ENCODE measurements at regions not wholly inside any gene's neighbourhood (a gene's known extent, or its start where the extent isn't known, plus 50 kb on each side); places are given as distances from the start of the nearest gene placed in this dataset.
"Not testable (repeated sequence)": the region's sequence is repeated elsewhere in the genome, so short reads cannot be mapped to it uniquely, and the experiment has no call there.

- no peak for DNase-seq (ENCODE audit: low read depth in 4 of 4, low spot score in 3 of 4)
These were observed 82.3 kb upstream of the PPARGC1A start for GRCh38 chr4:23972187-23972586.

- peak in 2 of 4 donors; percentile 8 to 14 for DNase-seq (ENCODE audit: low read depth in 4 of 4, low spot score in 3 of 4)
These were observed 80.5 kb upstream of the PPARGC1A start for GRCh38 chr4:23970201-23970850.

- no peak for DNase-seq (ENCODE audit: low read depth in 4 of 4, low spot score in 3 of 4)
These were observed 79.8 kb upstream of the PPARGC1A start for GRCh38 chr4:23969635-23970145.

GRCh38 chr4:23967281-23967680, 77.4 kb upstream of the PPARGC1A start:
- no peak for DNase-seq (ENCODE audit: low read depth in 4 of 4, low spot score in 3 of 4)

- DNase-seq (ENCODE audit: low read depth in 4 of 4, low spot score in 3 of 4), result no peak
These were observed 76.9 kb upstream of the PPARGC1A start for GRCh38 chr4:23966725-23967124.

GRCh38 chr4:23962462-23962861, 72.6 kb upstream of the PPARGC1A start:
- DNase-seq (ENCODE audit: low read depth in 4 of 4, low spot score in 3 of 4), result no peak

- not testable (repeated sequence) for DNase-seq (ENCODE audit: low read depth in 4 of 4, low spot score in 3 of 4)
These were observed 71.5 kb upstream of the PPARGC1A start for GRCh38 chr4:23961395-23961794.

- no peak for DNase-seq (ENCODE audit: low read depth in 4 of 4, low spot score in 3 of 4)
These were observed 69.7 kb upstream of the PPARGC1A start for GRCh38 chr4:23959396-23960148.

GRCh38 chr4:23958749-23959148, 68.9 kb upstream of the PPARGC1A start:
- no peak for DNase-seq (ENCODE audit: low read depth in 4 of 4, low spot score in 3 of 4)

- no peak for DNase-seq (ENCODE audit: low read depth in 4 of 4, low spot score in 3 of 4)
These were observed 67.6 kb upstream of the PPARGC1A start for GRCh38 chr4:23957465-23957864.

GRCh38 chr4:23956601-23957364, 66.9 kb upstream of the PPARGC1A start:
- DNase-seq (ENCODE audit: low read depth in 4 of 4, low spot score in 3 of 4), result no peak

GRCh38 chr4:23952258-23952657, 62.4 kb upstream of the PPARGC1A start:
- no peak for DNase-seq (ENCODE audit: low read depth in 4 of 4, low spot score in 3 of 4)

- no peak for DNase-seq (ENCODE audit: low read depth in 4 of 4, low spot score in 3 of 4)
These were observed 58.0 kb upstream of the PPARGC1A start for GRCh38 chr4:23947826-23948225.

GRCh38 chr4:23946299-23946698, 56.5 kb upstream of the PPARGC1A start:
- DNase-seq (ENCODE audit: low read depth in 4 of 4, low spot score in 3 of 4), result no peak

- no peak for DNase-seq (ENCODE audit: low read depth in 4 of 4, low spot score in 3 of 4)
These were observed 55.7 kb upstream of the PPARGC1A start for GRCh38 chr4:23945451-23946017.

- DNase-seq (ENCODE audit: low read depth in 4 of 4, low spot score in 3 of 4), result not testable (repeated sequence)
These were observed 54.7 kb upstream of the PPARGC1A start for GRCh38 chr4:23944556-23944955.

GRCh38 chr4:23943478-23943877, 53.6 kb upstream of the PPARGC1A start:
- DNase-seq (ENCODE audit: low read depth in 4 of 4, low spot score in 3 of 4), result no peak

GRCh38 chr4:23942471-23942870, 52.6 kb upstream of the PPARGC1A start:
- no peak for DNase-seq (ENCODE audit: low read depth in 4 of 4, low spot score in 3 of 4)

Measured in right renal pelvis (tissue), 4 donors.